NCI-H460 (cell line): ENCODE measurements at regions not wholly inside any gene's neighbourhood (a gene's known extent, or its start where the extent isn't known, plus 50 kb on each side); places are given as distances from the start of the nearest gene placed in this dataset.
A peak's percentile ranks its signal among the peaks of the same experiment; 100 is the strongest.

Source experiments
- DNase-seq: peaks from one replicate; pipeline ENCODE4 v3.0.0-alpha.2; 2016; ENCODE audit warnings: low read depth; ENCODE audit errors: extremely low read depth

- DNase-seq: no peak
These were observed 61.9 kb downstream of the EXOSC2 start for GRCh38 chr9:130755377-130756007.

- DNase-seq: no peak
These were observed 62.5 kb downstream of the EXOSC2 start for GRCh38 chr9:130756037-130756436.

GRCh38 chr9:130756455-130757152 lies 63.0 kb downstream of the EXOSC2 start:
- no peak for DNase-seq

GRCh38 chr9:130759738-130760137 lies 66.2 kb downstream of the EXOSC2 start:
- DNase-seq: no peak

- DNase-seq: no peak
These were observed 70.0 kb downstream of the EXOSC2 start for GRCh38 chr9:130763331-130764171.

- no peak for DNase-seq
These were observed 69.7 kb upstream of the ABL1 start for GRCh38 chr9:130765137-130766020.

- DNase-seq: no peak
These were observed 68.8 kb upstream of the ABL1 start for GRCh38 chr9:130766021-130766926.

- no peak for DNase-seq
These were observed 68.1 kb upstream of the ABL1 start for GRCh38 chr9:130766927-130767307.

- no peak for DNase-seq
These were observed 66.8 kb upstream of the ABL1 start for GRCh38 chr9:130768265-130768664.

GRCh38 chr9:130768891-130769403 lies 66.1 kb upstream of the ABL1 start:
- no peak for DNase-seq

- DNase-seq: no peak
These were observed 65.0 kb upstream of the ABL1 start for GRCh38 chr9:130770093-130770492.

GRCh38 chr9:130770679-130771442 lies 64.2 kb upstream of the ABL1 start:
- DNase-seq: peak; percentile 74

- no peak for DNase-seq
These were observed 62.9 kb upstream of the ABL1 start for GRCh38 chr9:130772185-130772584.

GRCh38 chr9:130774183-130774582 lies 60.9 kb upstream of the ABL1 start:
- DNase-seq: no peak

- DNase-seq: no peak
These were observed 59.6 kb upstream of the ABL1 start for GRCh38 chr9:130775336-130775991.

- no peak for DNase-seq
These were observed 55.8 kb upstream of the ABL1 start for GRCh38 chr9:130779153-130779855.

GRCh38 chr9:130780415-130780814 lies 54.6 kb upstream of the ABL1 start:
- DNase-seq: no peak
